ENCODE measurements at regions not wholly inside any gene's neighbourhood (a gene's known extent, or its start where the extent isn't known, plus 50 kb on each side); places are given as distances from the start of the nearest gene placed in this dataset.

DNA sequence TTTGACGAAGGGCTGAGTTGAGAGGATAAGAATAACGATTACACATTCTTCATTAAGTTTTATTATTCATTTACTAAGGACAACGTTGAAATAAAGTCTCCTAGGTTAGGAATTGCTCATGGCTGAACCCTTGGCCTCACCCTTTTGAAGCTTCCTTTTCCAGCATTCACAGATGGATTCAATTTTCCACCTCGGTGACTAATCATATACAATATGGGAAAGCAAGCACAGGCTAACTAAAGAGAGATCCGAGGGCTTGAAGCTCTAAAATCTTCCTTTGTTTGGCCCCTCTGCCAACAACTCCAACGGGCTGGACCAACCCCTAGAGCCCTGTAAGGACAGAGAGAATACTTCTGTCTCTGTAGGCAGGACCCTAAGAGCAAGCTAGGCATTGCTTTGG is 159.5 kb downstream of the SOD2 start:
- H3K4me3 Mint-ChIP-seq = no peak overlapping the region
- H3K4me1 ChIP-seq (ENCODE audit: control insufficient read depth, insufficient read depth, low read length, poor library complexity, severe bottlenecking) = no peaks in the 10 kb centered on the region
- no peaks in the 10 kb centered on the region for H3K36me3 ChIP-seq (ENCODE audit: control insufficient read depth, insufficient read depth, low read length)
- no peaks in the 10 kb centered on the region for H3K9me3 ChIP-seq (ENCODE audit: control insufficient read depth in 2 of 2, low read length in 2 of 2)
- H3K27ac Mint-ChIP-seq = no peak overlapping the region
- H3K27ac ChIP-seq (ENCODE audit: insufficient read depth, low read length, poor library complexity, severe bottlenecking) = no peak overlapping the region
- no peaks in the 10 kb centered on the region for H3K36me3 Mint-ChIP-seq
- H3K27me3 Mint-ChIP-seq = peaks cover 12% of the 10 kb centered on the region
- H3K9me3 Mint-ChIP-seq = peaks cover 0 to 2% (median 0%) of the 10 kb centered on the region in 7 donors
- no peaks in the 10 kb centered on the region for H3K4me1 Mint-ChIP-seq
- H3K4me3 ChIP-seq (ENCODE audit: low read depth, low read length) = no peak overlapping the region
- no peak for ATAC-seq (ENCODE audit: low read depth in 2 of 2)
- DNase-seq = no peak
- H3K27me3 ChIP-seq (ENCODE audit: control insufficient read depth, insufficient read depth, low read length) = peaks cover 3% of the 10 kb centered on the region

DNA sequence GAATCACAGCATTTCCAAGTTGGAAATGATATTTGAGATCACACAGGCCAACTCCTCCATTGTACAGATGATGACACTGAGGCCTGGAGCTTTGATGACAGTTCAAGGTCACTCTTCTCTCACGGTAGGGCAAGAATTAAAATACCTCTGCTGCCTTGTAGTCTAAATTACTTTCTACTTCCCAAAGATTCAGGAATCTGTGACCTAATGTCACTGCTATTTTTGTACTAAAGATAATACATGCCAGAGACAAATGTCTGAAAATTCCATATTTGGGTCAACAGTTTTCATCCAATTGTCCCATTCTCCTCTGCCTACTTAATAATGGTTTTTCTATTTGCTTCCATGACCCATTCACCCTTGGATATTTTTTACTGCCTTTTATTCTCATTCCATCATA is 160.0 kb downstream of the SOD2 start:
- no peak overlapping the region for H3K27ac Mint-ChIP-seq
- H3K4me3 Mint-ChIP-seq = no peak overlapping the region

DNA sequence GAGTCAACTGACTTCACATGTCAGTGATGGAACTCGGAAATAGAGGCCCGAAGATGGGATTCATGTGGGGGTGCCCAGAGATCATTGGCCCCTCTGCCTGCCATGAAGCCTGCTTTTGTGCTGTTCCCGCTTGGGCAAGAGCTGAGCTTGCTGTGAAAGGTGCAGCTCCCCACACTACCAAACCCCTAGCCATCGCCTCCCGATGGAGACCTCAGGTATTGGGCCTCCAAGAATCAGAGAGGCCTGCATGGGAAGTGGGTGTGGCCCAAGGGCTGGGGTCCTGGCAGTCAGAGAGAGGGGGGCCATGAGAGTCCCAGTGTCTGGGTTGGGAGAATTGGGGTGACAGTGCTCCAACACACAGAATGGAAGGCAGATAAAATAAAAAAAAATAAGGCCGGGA is 160.9 kb downstream of the SOD2 start:
- DNase-seq (no peak), ATAC-seq (ENCODE audit: low read depth in 2 of 2) (no peak)
- peaks cover 0 to 2% (median 0%) of the 10 kb centered on the region in 7 donors for H3K9me3 Mint-ChIP-seq
- Histone ChIP-seq H3K27me3 (ENCODE audit: control insufficient read depth, insufficient read depth, low read length) (peaks cover 3% of the 10 kb centered on the region), H3K27ac (ENCODE audit: insufficient read depth, low read length, poor library complexity, severe bottlenecking) (no peak overlapping the region), H3K36me3 (ENCODE audit: control insufficient read depth, insufficient read depth, low read length) (no peaks in the 10 kb centered on the region), H3K4me1 (ENCODE audit: control insufficient read depth, insufficient read depth, low read length, poor library complexity, severe bottlenecking) (no peaks in the 10 kb centered on the region), H3K9me3 (ENCODE audit: control insufficient read depth in 2 of 2, low read length in 2 of 2) (no peaks in the 10 kb centered on the region), H3K4me3 (ENCODE audit: low read depth, low read length) (no peak overlapping the region)
- H3K27ac Mint-ChIP-seq = no peak overlapping the region
- no peaks in the 10 kb centered on the region for H3K4me1 Mint-ChIP-seq
- H3K4me3 Mint-ChIP-seq = no peak overlapping the region
- peaks cover 17% of the 10 kb centered on the region for H3K27me3 Mint-ChIP-seq
- H3K36me3 Mint-ChIP-seq = no peaks in the 10 kb centered on the region

More for the DNA sequence above, 160.0 kb downstream of the SOD2 start:
- Histone ChIP-seq H3K27me3 (ENCODE audit: control insufficient read depth, insufficient read depth, low read length) (peaks cover 3% of the 10 kb centered on the region), H3K9me3 (ENCODE audit: control insufficient read depth in 2 of 2, low read length in 2 of 2) (no peaks in the 10 kb centered on the region), H3K27ac (ENCODE audit: insufficient read depth, low read length, poor library complexity, severe bottlenecking) (no peak overlapping the region), H3K4me3 (ENCODE audit: low read depth, low read length) (no peak overlapping the region), H3K36me3 (ENCODE audit: control insufficient read depth, insufficient read depth, low read length) (no peaks in the 10 kb centered on the region), H3K4me1 (ENCODE audit: control insufficient read depth, insufficient read depth, low read length, poor library complexity, severe bottlenecking) (no peaks in the 10 kb centered on the region)
- peaks cover 0 to 2% (median 0%) of the 10 kb centered on the region in 7 donors for H3K9me3 Mint-ChIP-seq
- no peaks in the 10 kb centered on the region for H3K36me3 Mint-ChIP-seq
- ATAC-seq (ENCODE audit: low read depth in 2 of 2) = no peak
- no peak for DNase-seq
- H3K27me3 Mint-ChIP-seq = peaks cover 12% of the 10 kb centered on the region
- H3K4me1 Mint-ChIP-seq = no peaks in the 10 kb centered on the region

DNA sequence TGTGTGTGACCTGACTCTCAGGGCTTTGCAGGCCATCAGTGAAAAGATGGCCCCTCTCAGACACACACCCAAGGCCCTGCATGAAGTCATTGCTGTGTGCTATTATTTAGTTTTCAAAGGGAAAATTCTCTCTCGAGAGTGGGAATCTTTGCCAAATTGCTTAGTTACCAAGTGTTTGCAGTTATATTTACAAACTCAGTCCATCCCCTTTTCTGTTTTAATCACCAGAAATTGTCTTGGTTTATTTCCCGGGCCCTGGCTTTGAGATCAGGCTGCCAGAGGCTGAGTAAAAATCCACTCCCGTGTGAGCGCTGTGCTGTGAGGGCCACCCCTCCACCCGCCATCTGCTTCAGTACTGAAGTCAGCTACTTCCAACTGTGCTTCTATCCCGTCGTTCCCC is 163.1 kb downstream of the SOD2 start:
- no peaks in the 10 kb centered on the region for H3K4me1 ChIP-seq (ENCODE audit: control insufficient read depth, insufficient read depth, low read length, poor library complexity, severe bottlenecking)
- Mint-ChIP-seq H3K27me3 (peaks cover 7% of the 10 kb centered on the region), H3K9me3 (peaks cover 0 to 2% (median 0%) of the 10 kb centered on the region in 7 donors), H3K27ac (no peak overlapping the region), H3K36me3 (no peaks in the 10 kb centered on the region), H3K4me1 (no peaks in the 10 kb centered on the region), H3K4me3 (no peak overlapping the region)
- no peak for ATAC-seq (ENCODE audit: low read depth in 2 of 2)
- peaks cover 2% of the 10 kb centered on the region for H3K27me3 ChIP-seq (ENCODE audit: control insufficient read depth, insufficient read depth, low read length)
- H3K36me3 ChIP-seq (ENCODE audit: control insufficient read depth, insufficient read depth, low read length) = no peaks in the 10 kb centered on the region
- no peak overlapping the region for H3K4me3 ChIP-seq (ENCODE audit: low read depth, low read length)
- no peaks in the 10 kb centered on the region for H3K9me3 ChIP-seq (ENCODE audit: control insufficient read depth in 2 of 2, low read length in 2 of 2)
- H3K27ac ChIP-seq (ENCODE audit: insufficient read depth, low read length, poor library complexity, severe bottlenecking) = no peak overlapping the region
- DNase-seq = no peak

DNA sequence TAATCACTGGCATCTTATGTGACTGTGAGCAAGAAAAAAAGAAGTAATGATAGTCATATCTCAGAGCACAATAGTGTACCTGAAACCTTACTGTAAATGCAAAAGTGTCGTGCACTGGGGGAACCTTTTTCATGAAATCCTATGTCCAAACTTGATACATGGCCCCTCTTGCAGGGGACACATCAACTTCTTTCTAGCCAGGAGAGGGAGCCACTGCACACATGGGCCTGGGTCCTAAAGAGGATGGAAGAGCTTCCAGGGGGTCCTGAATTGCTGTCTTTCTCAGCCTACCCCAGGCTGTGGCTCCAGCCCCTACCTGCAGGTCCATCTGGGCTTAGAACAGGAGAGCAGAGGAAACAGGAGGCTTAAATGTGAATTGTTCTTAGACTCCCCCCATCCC is 165.7 kb downstream of the SOD2 start:
- peaks cover 2% of the 10 kb centered on the region for H3K27me3 ChIP-seq (ENCODE audit: control insufficient read depth, insufficient read depth, low read length)
- no peaks in the 10 kb centered on the region for H3K4me1 Mint-ChIP-seq
- DNase-seq = no peak
- H3K4me3 Mint-ChIP-seq = no peak overlapping the region
- no peaks in the 10 kb centered on the region for H3K36me3 ChIP-seq (ENCODE audit: control insufficient read depth, insufficient read depth, low read length)
- no peaks in the 10 kb centered on the region for H3K36me3 Mint-ChIP-seq
- no peak overlapping the region for H3K4me3 ChIP-seq (ENCODE audit: low read depth, low read length)
- peaks cover 7% of the 10 kb centered on the region for H3K27me3 Mint-ChIP-seq
- peaks cover 0 to 4% (median 0%) of the 10 kb centered on the region in 7 donors for H3K9me3 Mint-ChIP-seq
- no peak for ATAC-seq (ENCODE audit: low read depth in 2 of 2)
- no peaks in the 10 kb centered on the region for H3K9me3 ChIP-seq (ENCODE audit: control insufficient read depth in 2 of 2, low read length in 2 of 2)
- no peak overlapping the region for H3K27ac ChIP-seq (ENCODE audit: insufficient read depth, low read length, poor library complexity, severe bottlenecking)
- no peak overlapping the region for H3K27ac Mint-ChIP-seq
- H3K4me1 ChIP-seq (ENCODE audit: control insufficient read depth, insufficient read depth, low read length, poor library complexity, severe bottlenecking) = no peaks in the 10 kb centered on the region

DNA sequence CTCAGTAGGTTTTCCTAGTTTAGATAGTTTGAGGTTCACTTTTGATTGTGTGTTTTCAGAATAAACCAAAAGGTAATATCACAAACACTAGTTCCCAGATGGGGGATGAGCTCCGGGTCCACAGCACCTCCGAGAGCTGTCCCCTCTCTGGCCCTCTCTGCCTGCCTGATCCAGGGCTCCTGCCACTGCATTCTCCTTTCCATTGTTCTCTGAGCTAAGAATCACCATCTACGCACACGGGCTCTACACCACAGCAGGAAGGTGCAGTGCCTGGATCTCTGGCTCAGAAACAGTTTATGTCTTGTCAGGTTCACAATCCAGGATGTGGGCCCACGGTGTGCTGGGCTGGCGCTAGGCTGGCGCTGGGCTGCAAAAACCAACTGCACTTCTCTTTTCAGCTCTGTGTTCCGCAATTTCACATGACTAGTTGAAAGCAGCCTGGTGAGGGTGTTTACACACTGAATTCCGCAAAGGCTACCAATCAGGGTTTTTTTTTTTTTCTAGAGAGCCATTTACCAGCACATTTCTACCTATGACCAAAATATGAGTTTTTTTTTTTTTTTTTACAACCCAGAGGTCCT is 167.5 kb downstream of the SOD2 start:
- no peak overlapping the region for H3K4me3 ChIP-seq (ENCODE audit: low read depth, low read length)
- H3K9me3 Mint-ChIP-seq = peaks cover 0 to 2% (median 0%) of the 10 kb centered on the region in 7 donors

DNA sequence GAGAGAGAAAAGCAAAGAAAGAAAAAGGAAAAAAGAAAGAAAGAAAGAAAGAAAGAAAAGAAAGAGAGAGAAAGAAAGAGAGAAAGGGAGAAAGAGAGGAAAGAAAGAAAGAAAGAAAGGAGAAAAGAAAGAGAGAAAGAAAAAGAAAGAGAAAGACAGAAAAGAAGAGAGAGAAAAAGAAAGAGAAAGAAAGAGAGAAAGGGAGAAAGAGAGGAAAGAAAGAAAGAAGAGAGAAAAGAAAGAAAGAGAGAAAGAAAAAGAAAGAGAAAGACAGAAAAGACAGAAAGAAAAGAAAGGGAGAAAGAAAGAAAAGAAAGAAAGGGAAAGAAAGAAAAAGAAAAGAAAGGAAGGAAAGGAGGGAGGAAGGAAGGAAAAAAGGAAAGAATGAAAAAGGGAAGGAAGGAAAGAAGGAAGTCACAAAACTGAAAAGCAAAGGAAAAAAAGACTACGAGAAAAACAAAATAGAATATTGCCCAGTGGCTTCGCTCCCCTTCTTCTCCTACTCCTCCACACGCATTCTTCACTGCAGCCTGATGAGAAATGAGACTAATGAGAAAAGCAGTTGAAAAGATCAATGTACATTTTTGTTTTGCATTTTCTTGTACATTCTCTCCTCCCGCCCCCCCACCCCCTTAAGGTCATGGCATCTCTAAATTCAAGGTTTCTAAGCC is 170.0 kb downstream of the SOD2 start:
- Histone ChIP-seq H3K27me3 (ENCODE audit: control insufficient read depth, insufficient read depth, low read length) (peaks cover 2% of the 10 kb centered on the region), H3K4me3 (ENCODE audit: low read depth, low read length) (no peak overlapping the region), H3K9me3 (ENCODE audit: control insufficient read depth in 2 of 2, low read length in 2 of 2) (no peaks in the 10 kb centered on the region), H3K36me3 (ENCODE audit: control insufficient read depth, insufficient read depth, low read length) (no peaks in the 10 kb centered on the region), H3K4me1 (ENCODE audit: control insufficient read depth, insufficient read depth, low read length, poor library complexity, severe bottlenecking) (no peaks in the 10 kb centered on the region), H3K27ac (ENCODE audit: insufficient read depth, low read length, poor library complexity, severe bottlenecking) (no peak overlapping the region)
- Mint-ChIP-seq H3K27me3 (peaks cover 15% of the 10 kb centered on the region), H3K36me3 (no peaks in the 10 kb centered on the region), H3K4me3 (no peak overlapping the region), H3K4me1 (no peaks in the 10 kb centered on the region), H3K9me3 (peaks cover 0 to 4% (median 2%) of the 10 kb centered on the region in 7 donors), H3K27ac (no peak overlapping the region)
- DNase-seq = no peak
- ATAC-seq (ENCODE audit: low read depth in 2 of 2) = no peak

More for the DNA sequence above, 167.5 kb downstream of the SOD2 start:
- H3K27me3 Mint-ChIP-seq = peaks cover 11% of the 10 kb centered on the region
- no peak overlapping the region for H3K27ac ChIP-seq (ENCODE audit: insufficient read depth, low read length, poor library complexity, severe bottlenecking)
- H3K27ac Mint-ChIP-seq = no peak overlapping the region
- DNase-seq (no peak), ATAC-seq (ENCODE audit: low read depth in 2 of 2) (no peak)
- H3K27me3 ChIP-seq (ENCODE audit: control insufficient read depth, insufficient read depth, low read length) = peaks cover 2% of the 10 kb centered on the region
- H3K36me3 Mint-ChIP-seq = no peaks in the 10 kb centered on the region
- no peaks in the 10 kb centered on the region for H3K9me3 ChIP-seq (ENCODE audit: control insufficient read depth in 2 of 2, low read length in 2 of 2)
- H3K4me1 ChIP-seq (ENCODE audit: control insufficient read depth, insufficient read depth, low read length, poor library complexity, severe bottlenecking) = no peaks in the 10 kb centered on the region
- H3K4me3 Mint-ChIP-seq = no peak overlapping the region
- no peaks in the 10 kb centered on the region for H3K36me3 ChIP-seq (ENCODE audit: control insufficient read depth, insufficient read depth, low read length)
- no peaks in the 10 kb centered on the region for H3K4me1 Mint-ChIP-seq

DNA sequence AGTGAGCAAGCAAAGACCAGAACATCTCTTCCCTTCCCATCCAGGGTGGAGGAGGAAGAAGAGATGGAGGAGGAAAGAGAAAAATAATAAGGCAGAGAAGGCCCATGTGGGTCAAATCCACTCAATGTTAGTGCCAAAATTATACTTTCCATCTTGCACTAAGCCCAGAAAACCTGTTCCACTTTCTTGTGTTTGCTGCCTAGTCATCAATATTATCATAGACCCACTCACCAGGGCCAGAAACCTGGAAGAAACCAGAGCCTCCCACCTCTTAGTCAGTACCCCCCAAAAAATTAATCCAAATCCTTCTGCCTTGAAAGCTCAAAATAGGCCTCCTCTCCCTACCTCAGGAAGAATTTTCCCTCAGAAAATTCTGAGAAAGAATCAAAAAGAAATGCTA is 171.1 kb downstream of the SOD2 start:
- no peaks in the 10 kb centered on the region for H3K4me1 Mint-ChIP-seq
- no peaks in the 10 kb centered on the region for H3K36me3 Mint-ChIP-seq
- H3K27ac ChIP-seq (ENCODE audit: insufficient read depth, low read length, poor library complexity, severe bottlenecking) = no peak overlapping the region
- H3K9me3 Mint-ChIP-seq = peaks cover 0 to 10% (median 4%) of the 10 kb centered on the region in 7 donors
- H3K9me3 ChIP-seq (ENCODE audit: control insufficient read depth in 2 of 2, low read length in 2 of 2) = no peaks in the 10 kb centered on the region
- ATAC-seq (ENCODE audit: low read depth in 2 of 2) = no peak
- peaks cover 2% of the 10 kb centered on the region for H3K27me3 ChIP-seq (ENCODE audit: control insufficient read depth, insufficient read depth, low read length)
- H3K27me3 Mint-ChIP-seq = peaks cover 9% of the 10 kb centered on the region
- no peaks in the 10 kb centered on the region for H3K36me3 ChIP-seq (ENCODE audit: control insufficient read depth, insufficient read depth, low read length)
- no peak for DNase-seq
- no peak overlapping the region for H3K4me3 ChIP-seq (ENCODE audit: low read depth, low read length)
- no peak overlapping the region for H3K4me3 Mint-ChIP-seq
- H3K27ac Mint-ChIP-seq = no peak overlapping the region
- H3K4me1 ChIP-seq (ENCODE audit: control insufficient read depth, insufficient read depth, low read length, poor library complexity, severe bottlenecking) = no peaks in the 10 kb centered on the region

Measured in CD4-positive, CD25-positive, alpha-beta regulatory T cell (primary cell).